ENCODE measurements at regions not wholly inside any gene's neighbourhood (a gene's known extent, or its start where the extent isn't known, plus 50 kb on each side); places are given as distances from the start of the nearest gene placed in this dataset.

GRCh38 chr11:70872955-70873735, 379.2 kb downstream of the SHANK2 start:
- H3K4me3 ChIP-seq (ENCODE audit: low read length), result no peak overlapping the region
- no peak for DNase-seq (ENCODE audit: low read depth, low spot score)

GRCh38 chr11:70873736-70874412, 378.5 kb downstream of the SHANK2 start:
- DNase-seq (ENCODE audit: low read depth, low spot score), result no peak
- no peak overlapping the region for H3K4me3 ChIP-seq (ENCODE audit: low read length)

DNA sequence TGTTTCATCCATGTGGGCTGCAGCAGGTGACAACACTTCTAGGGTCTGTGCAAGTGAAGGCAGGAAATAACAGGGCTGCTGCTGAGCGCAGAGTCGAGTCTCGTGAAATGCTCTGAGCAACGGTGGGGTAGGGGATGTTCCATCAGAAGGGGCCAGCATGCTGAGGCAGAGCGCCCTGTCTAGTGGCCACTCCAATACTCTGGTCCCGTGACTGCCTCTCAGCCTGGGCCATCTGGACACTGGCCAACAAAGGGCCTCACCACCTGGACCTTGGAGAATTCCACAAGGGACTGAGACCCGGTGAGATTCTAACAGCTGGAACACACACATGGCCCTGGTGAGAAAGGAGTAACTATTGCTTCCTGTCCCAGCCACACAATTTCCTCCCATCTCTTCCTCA, 375.7 kb downstream of the SHANK2 start:
- DNase-seq (ENCODE audit: low read depth, low spot score), result no peak
- no peak overlapping the region for H3K4me3 ChIP-seq (ENCODE audit: low read length)

DNA sequence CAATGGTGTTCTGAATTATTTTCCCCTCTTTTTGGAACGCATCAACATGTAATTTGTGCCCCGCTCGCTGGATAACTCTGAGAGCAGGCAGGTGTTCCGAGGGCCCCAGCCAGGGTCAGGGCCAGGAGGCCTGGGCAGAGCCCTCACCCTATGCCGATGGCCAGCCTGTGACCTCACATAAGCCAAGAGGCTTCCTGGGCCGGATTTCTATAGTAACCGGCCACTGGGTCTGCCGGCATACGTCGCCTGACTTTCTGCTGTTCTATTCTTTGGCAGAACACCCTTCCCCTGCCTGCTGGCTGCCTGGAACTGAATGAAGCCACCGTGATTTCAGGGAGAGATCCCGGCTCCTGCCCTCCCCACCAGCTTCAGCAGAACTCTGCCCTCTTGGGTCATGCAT, 375.2 kb downstream of the SHANK2 start:
- H3K4me3 ChIP-seq (ENCODE audit: low read length), result no peak overlapping the region
- no peak for DNase-seq (ENCODE audit: low read depth, low spot score)

GRCh38 chr11:70878366-70878765, 374.0 kb downstream of the SHANK2 start:
- H3K4me3 ChIP-seq (ENCODE audit: low read length), result no peak overlapping the region
- DNase-seq (ENCODE audit: low read depth, low spot score), result no peak

DNA sequence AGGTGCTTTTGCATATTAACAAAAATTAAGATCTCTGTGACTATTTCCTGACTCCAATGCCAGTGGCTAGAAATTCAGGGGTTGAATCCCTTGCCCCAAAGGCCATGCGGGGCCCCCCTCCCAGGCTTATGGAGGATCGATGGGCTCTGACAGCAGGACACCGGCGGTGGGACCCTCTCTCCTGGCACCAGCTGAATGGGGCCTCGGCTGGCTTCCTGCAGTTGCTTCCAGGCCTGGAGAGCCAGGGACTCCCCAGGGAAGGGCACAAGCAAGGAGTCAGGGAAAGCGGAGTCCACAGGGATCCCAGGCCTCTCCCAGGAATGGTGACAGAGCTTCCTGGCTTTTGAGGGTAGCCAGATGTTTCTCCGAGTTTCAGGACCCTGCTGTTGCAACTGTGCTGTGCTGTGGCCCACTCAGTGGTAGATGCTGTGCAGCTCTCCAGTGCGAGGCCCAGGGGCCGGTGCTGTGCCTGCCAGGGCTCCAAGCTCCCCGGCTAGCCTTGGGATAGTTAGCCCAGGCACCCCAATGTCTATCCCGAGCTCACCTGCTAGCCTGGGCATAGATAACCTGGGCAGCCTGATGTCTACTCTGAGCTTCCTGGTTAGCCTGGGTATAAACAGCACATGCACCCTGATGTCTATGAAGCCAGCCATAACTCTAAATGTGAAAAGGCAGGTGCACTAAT, 372.6 kb downstream of the SHANK2 start:
- no peak overlapping the region for H3K4me3 ChIP-seq (ENCODE audit: low read length)
- no peak for DNase-seq (ENCODE audit: low read depth, low spot score)

DNA sequence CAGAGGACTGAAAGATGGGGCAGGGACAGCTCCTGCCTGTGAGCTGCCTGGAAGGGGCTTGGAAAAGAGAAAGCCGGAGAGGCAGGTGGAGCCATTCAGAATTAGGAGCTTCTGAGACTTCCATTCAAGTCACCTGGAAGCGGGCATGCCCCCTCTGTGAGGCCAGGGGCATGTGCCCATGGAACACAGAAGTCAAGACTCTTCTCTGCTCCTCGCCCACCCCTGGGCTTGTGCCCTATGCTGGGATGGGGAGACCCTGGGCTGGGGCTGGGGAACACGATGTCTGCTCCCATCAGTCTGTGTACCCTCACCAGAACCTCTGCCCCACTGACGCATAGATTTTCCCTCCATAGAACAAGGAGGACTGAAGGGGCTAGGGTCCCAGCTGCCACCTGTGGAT, 372.0 kb downstream of the SHANK2 start:
- no peak overlapping the region for H3K4me3 ChIP-seq (ENCODE audit: low read length)
- no peak for DNase-seq (ENCODE audit: low read depth, low spot score)

GRCh38 chr11:70881948-70882715, 370.2 kb downstream of the SHANK2 start:
- no peak overlapping the region for H3K4me3 ChIP-seq (ENCODE audit: low read length)
- DNase-seq (ENCODE audit: low read depth, low spot score), result no peak

DNA sequence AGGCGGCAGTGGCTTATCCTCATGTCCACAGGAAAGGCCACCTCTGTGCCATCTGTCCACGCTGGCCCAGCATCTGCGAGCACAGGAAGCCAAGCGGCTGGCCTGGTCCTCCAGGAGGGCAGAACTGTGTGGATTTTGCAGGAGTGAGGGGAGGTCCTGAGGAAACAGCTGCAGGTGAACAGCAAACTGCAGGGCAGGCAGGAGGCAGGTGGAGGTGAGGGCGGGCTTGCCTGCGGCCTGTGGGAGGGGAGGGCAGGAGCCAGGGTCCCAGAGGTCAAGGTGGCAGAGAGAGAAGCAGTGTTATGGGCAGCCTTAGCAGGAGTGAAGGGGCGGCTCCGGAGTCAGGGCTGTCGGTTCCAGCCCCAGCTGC, 369.7 kb downstream of the SHANK2 start:
- H3K4me3 ChIP-seq (ENCODE audit: low read length), result no peak overlapping the region
- no peak for DNase-seq (ENCODE audit: low read depth, low spot score)

DNA sequence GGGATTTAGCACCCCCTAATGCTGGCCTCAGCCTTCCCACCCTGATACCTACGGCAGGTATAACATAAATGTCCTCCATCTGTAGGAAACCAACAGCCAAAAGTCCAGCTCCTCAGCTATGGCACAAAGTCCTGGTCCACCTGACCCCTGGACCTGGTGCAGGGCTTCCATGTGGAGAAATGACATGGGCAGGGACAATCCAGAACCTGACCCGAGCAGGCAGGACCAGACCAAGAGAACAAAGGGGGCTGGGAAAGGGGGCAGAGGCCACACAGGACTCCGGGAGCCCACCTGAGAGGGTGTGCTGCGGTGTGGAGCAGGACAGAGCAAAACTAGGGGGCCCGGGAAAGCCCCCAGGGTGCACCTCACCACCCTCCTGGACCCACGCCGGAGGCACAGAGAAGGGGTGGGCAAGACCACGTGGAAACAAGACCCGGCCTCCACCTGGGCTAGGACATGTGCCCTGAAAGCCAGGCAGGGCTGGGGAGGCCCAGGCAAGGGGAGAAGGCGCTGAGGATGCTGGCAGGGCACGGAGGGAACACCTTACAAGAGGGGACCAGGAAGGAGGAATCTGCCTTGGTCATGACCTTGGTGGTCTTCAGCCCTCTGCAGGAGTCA, 368.9 kb downstream of the SHANK2 start:
- no peak overlapping the region for H3K4me3 ChIP-seq (ENCODE audit: low read length)
- DNase-seq (ENCODE audit: low read depth, low spot score), result no peak

DNA sequence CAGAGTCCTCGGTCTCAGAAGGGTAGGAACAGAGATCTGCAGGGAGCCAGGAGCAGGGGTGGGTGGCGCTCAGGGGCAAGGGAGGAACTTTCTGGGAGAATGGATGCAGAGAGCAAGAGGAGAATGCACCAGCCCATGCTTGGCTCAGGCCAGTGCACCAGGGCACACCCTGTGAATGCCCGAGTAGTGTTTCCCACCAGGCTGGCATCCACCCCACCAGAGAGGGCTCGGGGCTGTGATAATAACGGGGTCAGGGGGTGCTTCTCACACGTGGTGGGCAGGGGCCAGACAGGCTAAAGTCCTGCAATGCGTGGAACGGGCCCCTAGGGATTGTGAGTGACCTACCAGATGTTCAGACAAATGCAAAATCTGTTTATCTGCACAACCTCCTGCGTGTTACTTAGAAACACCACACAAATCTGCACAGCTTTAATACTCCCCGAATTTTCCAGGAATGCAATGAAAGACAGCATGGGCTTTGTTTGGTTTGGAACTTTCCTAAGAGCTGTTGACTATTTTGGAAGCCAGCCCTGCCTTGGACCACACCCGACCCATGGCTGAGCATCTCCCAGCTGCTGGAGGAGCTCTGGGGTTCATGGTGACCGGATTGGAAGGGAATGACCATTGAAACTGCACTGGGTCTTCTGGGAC, 368.3 kb downstream of the SHANK2 start:
- DNase-seq (ENCODE audit: low read depth, low spot score), result no peak
- H3K4me3 ChIP-seq (ENCODE audit: low read length), result no peak overlapping the region

GRCh38 chr11:70885281-70886231, 366.8 kb downstream of the SHANK2 start:
- DNase-seq (ENCODE audit: low read depth, low spot score), result no peak
- no peak overlapping the region for H3K4me3 ChIP-seq (ENCODE audit: low read length)

- DNase-seq (ENCODE audit: low read depth, low spot score), result no peak
- H3K4me3 ChIP-seq (ENCODE audit: low read length), result no peak overlapping the region
These were observed 366.1 kb downstream of the SHANK2 start for GRCh38 chr11:70886256-70886655.

- no peak overlapping the region for H3K4me3 ChIP-seq (ENCODE audit: low read length)
- no peak for DNase-seq (ENCODE audit: low read depth, low spot score)
These were observed 365.5 kb downstream of the SHANK2 start for GRCh38 chr11:70886676-70887541.

DNA sequence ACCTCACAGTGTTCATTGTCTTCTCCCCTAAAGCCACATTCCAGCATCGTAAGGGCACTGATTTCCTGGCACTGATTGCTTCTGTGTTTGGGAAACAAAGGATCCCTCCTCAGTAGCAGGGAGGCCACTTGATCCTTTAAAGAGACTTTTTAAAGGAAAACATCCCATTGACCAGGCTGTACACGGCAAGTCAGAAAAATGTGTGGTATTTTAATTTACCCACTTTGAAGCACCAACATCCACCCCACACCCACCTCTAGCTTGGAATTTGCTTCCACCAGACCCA, 364.9 kb downstream of the SHANK2 start:
- no peak overlapping the region for H3K4me3 ChIP-seq (ENCODE audit: low read length)
- DNase-seq (ENCODE audit: low read depth, low spot score), result no peak

- peak; percentile 11 for DNase-seq (ENCODE audit: low read depth, low spot score)
- no peak overlapping the region for H3K4me3 ChIP-seq (ENCODE audit: low read length)
These were observed 364.3 kb downstream of the SHANK2 start for GRCh38 chr11:70888061-70888460.

GRCh38 chr11:70889411-70889810, 363.0 kb downstream of the SHANK2 start:
- DNase-seq (ENCODE audit: low read depth, low spot score), result no peak
- H3K4me3 ChIP-seq (ENCODE audit: low read length), result no peak overlapping the region

All from Jurkat, Clone E6-1 (cell line).